ENCODE measurements at regions not wholly inside any gene's neighbourhood (a gene's known extent, or its start where the extent isn't known, plus 50 kb on each side); places are given as distances from the start of the nearest gene placed in this dataset.

DNA sequence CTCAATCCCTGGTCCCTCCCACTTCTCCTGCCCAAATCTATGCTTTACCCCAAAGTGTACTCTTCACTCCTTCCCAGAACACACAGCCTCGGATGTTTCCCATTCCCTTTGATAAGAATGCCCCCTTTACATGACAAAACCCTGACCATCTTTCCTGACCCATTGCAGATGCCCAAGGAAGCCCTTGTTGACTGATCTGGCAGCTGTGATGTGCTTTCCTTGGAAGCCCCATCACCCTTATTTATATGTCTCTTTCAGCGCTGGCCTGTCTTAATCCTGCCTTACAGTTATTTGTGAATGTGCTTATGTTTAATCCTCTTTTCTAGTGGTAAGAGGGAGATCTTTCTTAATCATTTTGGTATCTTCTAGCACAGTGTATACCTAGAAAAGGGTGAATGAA lies 523.1 kb downstream of the CD83 start:
- ATAC-seq: no peak
- TF ChIP-seq, protein P1, sequence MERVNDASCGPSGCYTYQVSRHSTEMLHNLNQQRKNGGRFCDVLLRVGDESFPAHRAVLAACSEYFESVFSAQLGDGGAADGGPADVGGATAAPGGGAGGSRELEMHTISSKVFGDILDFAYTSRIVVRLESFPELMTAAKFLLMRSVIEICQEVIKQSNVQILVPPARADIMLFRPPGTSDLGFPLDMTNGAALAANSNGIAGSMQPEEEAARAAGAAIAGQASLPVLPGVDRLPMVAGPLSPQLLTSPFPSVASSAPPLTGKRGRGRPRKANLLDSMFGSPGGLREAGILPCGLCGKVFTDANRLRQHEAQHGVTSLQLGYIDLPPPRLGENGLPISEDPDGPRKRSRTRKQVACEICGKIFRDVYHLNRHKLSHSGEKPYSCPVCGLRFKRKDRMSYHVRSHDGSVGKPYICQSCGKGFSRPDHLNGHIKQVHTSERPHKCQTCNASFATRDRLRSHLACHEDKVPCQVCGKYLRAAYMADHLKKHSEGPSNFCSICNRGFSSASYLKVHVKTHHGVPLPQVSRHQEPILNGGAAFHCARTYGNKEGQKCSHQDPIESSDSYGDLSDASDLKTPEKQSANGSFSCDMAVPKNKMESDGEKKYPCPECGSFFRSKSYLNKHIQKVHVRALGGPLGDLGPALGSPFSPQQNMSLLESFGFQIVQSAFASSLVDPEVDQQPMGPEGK (CRISPR knock-in tag; IDR thresholded peaks at IDR 0.05; ENCODE audit: borderline replicate concordance): no peak
- TF ChIP-seq ESRRG (CRISPR knock-in tag; IDR thresholded peaks at IDR 0.05) (no peak), ZNF8 (CRISPR knock-in tag; IDR thresholded peaks at IDR 0.05) (no peak), ZFP3 (CRISPR knock-in tag; IDR thresholded peaks at IDR 0.05) (no peak), ISL1 (CRISPR knock-in tag; IDR thresholded peaks at IDR 0.05) (no peak), ZNF70 (CRISPR knock-in tag; IDR thresholded peaks at IDR 0.05) (no peak), ZNF565 (CRISPR knock-in tag; conservative IDR thresholded peaks at IDR 0.05; ENCODE audit: low read depth) (no peak), ZC3H10 (CRISPR knock-in tag; IDR thresholded peaks at IDR 0.05) (no peak), RARB (CRISPR knock-in tag; IDR thresholded peaks at IDR 0.05) (no peak), GLIS3 (CRISPR knock-in tag; IDR thresholded peaks at IDR 0.05) (no peak), ZFP30 (CRISPR knock-in tag; IDR thresholded peaks at IDR 0.05) (no peak), OSR1 (CRISPR knock-in tag; IDR thresholded peaks at IDR 0.05) (no peak)
- TF ChIP-seq, protein P2, sequence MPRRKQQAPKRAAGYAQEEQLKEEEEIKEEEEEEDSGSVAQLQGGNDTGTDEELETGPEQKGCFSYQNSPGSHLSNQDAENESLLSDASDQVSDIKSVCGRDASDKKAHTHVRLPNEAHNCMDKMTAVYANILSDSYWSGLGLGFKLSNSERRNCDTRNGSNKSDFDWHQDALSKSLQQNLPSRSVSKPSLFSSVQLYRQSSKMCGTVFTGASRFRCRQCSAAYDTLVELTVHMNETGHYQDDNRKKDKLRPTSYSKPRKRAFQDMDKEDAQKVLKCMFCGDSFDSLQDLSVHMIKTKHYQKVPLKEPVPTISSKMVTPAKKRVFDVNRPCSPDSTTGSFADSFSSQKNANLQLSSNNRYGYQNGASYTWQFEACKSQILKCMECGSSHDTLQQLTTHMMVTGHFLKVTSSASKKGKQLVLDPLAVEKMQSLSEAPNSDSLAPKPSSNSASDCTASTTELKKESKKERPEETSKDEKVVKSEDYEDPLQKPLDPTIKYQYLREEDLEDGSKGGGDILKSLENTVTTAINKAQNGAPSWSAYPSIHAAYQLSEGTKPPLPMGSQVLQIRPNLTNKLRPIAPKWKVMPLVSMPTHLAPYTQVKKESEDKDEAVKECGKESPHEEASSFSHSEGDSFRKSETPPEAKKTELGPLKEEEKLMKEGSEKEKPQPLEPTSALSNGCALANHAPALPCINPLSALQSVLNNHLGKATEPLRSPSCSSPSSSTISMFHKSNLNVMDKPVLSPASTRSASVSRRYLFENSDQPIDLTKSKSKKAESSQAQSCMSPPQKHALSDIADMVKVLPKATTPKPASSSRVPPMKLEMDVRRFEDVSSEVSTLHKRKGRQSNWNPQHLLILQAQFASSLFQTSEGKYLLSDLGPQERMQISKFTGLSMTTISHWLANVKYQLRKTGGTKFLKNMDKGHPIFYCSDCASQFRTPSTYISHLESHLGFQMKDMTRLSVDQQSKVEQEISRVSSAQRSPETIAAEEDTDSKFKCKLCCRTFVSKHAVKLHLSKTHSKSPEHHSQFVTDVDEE (CRISPR knock-in tag; IDR thresholded peaks at IDR 0.05): no peak
- TF ChIP-seq, protein P3, sequence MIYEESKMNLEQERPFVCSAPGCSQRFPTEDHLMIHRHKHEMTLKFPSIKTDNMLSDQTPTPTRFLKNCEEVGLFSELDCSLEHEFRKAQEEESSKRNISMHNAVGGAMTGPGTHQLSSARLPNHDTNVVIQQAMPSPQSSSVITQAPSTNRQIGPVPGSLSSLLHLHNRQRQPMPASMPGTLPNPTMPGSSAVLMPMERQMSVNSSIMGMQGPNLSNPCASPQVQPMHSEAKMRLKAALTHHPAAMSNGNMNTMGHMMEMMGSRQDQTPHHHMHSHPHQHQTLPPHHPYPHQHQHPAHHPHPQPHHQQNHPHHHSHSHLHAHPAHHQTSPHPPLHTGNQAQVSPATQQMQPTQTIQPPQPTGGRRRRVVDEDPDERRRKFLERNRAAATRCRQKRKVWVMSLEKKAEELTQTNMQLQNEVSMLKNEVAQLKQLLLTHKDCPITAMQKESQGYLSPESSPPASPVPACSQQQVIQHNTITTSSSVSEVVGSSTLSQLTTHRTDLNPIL (CRISPR knock-in tag; IDR thresholded peaks at IDR 0.05; ENCODE audit: low read depth): no peak

DNA sequence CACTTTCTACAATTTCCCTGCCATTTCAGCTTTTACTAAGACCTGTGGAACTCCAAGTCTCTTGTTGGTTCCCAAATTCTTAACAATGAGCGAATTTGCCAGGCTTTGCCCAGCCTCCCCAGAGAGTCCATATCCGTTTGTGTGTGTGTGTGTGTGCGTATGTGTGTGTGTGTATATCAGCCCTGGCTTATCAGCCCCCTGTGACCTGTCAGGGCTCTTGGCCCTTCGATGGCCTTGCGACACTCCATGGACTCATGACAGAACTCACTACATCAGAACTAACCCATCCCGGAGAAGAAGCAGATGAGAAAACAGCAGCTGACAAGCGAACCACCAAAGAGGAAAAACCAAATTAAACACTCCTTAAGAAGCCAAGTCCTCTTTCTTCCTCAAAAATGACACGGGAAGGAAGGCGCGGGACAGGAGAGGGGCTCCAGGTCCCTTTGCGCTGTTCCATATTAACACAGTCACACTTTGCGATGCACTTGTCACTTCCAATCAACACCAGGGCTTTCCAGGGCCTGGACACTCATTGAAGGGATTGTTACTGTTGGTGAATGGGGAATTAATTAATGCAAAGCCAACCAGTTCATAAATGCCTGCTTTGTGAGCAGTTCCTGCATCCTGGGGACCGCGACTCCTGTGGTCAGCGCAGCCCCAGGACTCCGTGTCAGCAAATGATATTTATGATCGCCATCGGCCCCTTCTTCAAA lies 524.0 kb downstream of the CD83 start:
- TF ChIP-seq ARNTL (CRISPR knock-in tag; IDR thresholded peaks at IDR 0.05; ENCODE audit: borderline replicate concordance, low read depth) (no peak), GLIS3 (CRISPR knock-in tag; IDR thresholded peaks at IDR 0.05) (no peak), ZC3H10 (CRISPR knock-in tag; IDR thresholded peaks at IDR 0.05) (no peak), PPARA (CRISPR knock-in tag; IDR thresholded peaks at IDR 0.05; ENCODE audit: borderline replicate concordance) (no peak), RARB (CRISPR knock-in tag; IDR thresholded peaks at IDR 0.05) (no peak), ISL1 (CRISPR knock-in tag; IDR thresholded peaks at IDR 0.05) (no peak), ZNF565 (CRISPR knock-in tag; conservative IDR thresholded peaks at IDR 0.05; ENCODE audit: low read depth) (no peak), BACH2 (CRISPR knock-in tag; IDR thresholded peaks at IDR 0.05; ENCODE audit: borderline replicate concordance) (no peak), ZFP30 (CRISPR knock-in tag; IDR thresholded peaks at IDR 0.05) (no peak), OSR1 (CRISPR knock-in tag; IDR thresholded peaks at IDR 0.05) (no peak), ZNF8 (CRISPR knock-in tag; IDR thresholded peaks at IDR 0.05) (no peak), TCF4 (CRISPR knock-in tag; IDR thresholded peaks at IDR 0.05; ENCODE audit: borderline replicate concordance) (no peak), TOX (CRISPR knock-in tag; IDR thresholded peaks at IDR 0.05; ENCODE audit: borderline replicate concordance) (no peak), SNAI2 (CRISPR knock-in tag; IDR thresholded peaks at IDR 0.05) (no peak), ESRRG (CRISPR knock-in tag; IDR thresholded peaks at IDR 0.05) (no peak)
- TF ChIP-seq, protein P4, sequence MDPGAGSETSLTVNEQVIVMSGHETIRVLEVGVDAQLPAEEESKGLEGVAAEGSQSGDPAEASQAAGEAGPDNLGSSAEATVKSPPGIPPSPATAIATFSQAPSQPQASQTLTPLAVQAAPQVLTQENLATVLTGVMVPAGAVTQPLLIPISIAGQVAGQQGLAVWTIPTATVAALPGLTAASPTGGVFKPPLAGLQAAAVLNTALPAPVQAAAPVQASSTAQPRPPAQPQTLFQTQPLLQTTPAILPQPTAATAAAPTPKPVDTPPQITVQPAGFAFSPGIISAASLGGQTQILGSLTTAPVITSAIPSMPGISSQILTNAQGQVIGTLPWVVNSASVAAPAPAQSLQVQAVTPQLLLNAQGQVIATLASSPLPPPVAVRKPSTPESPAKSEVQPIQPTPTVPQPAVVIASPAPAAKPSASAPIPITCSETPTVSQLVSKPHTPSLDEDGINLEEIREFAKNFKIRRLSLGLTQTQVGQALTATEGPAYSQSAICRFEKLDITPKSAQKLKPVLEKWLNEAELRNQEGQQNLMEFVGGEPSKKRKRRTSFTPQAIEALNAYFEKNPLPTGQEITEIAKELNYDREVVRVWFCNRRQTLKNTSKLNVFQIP (CRISPR knock-in tag; IDR thresholded peaks at IDR 0.05; ENCODE audit: borderline replicate concordance, low read depth): no peak
- TF ChIP-seq, protein P1 (CRISPR knock-in tag; IDR thresholded peaks at IDR 0.05; ENCODE audit: borderline replicate concordance): no peak
- TF ChIP-seq, protein P2 (CRISPR knock-in tag; IDR thresholded peaks at IDR 0.05): no peak
- TF ChIP-seq, protein P3 (CRISPR knock-in tag; IDR thresholded peaks at IDR 0.05; ENCODE audit: low read depth): no peak
- no peak for ATAC-seq
